SK-N-DZ (cell line): ENCODE measurements at regions not wholly inside any gene's neighbourhood (a gene's known extent, or its start where the extent isn't known, plus 50 kb on each side); places are given as distances from the start of the nearest gene placed in this dataset.

Experiments
- DNase-seq: peaks from one replicate; pipeline ENCODE4 v3.0.0-alpha.2; 2015; ENCODE audit warnings: low spot score

DNA sequence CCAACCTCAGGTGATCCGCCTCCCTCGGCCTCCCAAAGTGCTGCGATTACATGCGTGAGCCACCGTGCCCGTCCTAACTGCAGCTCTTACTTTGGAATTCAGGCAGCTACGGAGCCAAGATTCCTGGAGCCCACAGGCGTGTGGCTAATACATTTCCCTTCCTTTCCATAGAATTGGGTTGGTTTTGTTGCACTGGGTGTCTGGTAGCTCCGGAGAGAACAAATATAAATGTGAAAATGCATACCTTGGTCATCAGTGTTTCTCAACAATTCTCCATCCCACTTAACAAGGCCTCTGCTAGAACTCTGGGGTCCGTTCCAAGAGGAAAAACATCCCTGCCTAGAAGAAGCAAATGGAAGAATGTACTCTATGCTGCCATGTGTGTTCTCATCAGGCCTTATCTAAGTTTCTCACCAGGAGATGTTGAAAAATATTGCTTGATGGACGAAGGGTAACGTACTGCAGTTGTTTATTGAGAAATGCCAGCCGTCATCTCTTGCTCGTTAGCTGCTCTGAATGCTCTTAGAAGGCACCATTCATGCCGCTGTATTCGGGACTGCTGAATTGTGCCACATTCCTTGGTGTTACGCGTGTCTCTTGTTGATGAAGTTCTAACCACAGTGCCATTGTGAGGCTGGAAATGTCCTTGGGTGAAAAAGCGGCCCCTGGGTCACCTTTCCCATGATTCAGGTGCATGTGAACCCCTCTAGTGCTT is 50.5 kb upstream of the CD99 start:
- DNase-seq, result no peak

- DNase-seq, result no peak
Observed at GRCh38 chrX:2638279-2638678, 52.8 kb upstream of the CD99 start.

- no peak for DNase-seq
Observed at GRCh38 chrX:2635342-2635741, 55.8 kb upstream of the CD99 start.

GRCh38 chrX:2632533-2633504 is 58.3 kb upstream of the CD99 start:
- no peak for DNase-seq

GRCh38 chrX:2631743-2632532 is 59.2 kb upstream of the CD99 start:
- DNase-seq, result no peak

- peak; percentile 27 for DNase-seq
Observed at GRCh38 chrX:2630935-2631742, 60.0 kb upstream of the CD99 start.

- peak; percentile 41 for DNase-seq
Observed at GRCh38 chrX:2630008-2630934, 60.8 kb upstream of the CD99 start.

DNA sequence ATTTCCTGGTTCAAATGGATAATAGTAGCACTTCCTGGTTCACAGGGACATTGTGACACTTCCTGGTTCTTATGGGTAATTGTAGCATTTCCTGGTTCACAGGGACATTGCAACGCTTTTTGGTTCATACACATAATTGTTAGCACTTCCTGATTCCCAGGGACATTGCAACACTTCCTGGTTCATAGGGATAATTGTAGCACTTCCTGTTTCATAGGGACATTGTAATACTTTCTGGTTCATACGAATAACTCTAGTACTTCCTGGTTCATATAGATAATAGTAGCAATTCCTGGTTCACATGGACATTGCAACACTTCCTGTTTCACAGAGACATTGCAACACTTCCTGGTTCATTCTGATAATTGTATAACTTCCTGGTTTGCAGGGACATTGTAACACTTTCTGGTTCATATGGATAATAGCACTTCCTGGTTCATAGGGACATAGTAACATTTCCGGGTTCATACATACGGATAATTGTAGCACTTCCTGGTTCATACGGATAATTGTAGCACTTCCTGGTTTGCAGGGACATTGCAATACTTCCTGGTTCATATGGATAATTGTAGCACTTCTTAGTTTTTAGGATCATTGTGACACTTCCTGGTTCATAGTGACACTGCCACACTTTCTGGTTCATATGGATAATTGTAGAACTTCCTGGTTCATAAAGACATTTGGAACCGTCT is 61.6 kb upstream of the CD99 start:
- DNase-seq, result peak; percentile 7

DNA sequence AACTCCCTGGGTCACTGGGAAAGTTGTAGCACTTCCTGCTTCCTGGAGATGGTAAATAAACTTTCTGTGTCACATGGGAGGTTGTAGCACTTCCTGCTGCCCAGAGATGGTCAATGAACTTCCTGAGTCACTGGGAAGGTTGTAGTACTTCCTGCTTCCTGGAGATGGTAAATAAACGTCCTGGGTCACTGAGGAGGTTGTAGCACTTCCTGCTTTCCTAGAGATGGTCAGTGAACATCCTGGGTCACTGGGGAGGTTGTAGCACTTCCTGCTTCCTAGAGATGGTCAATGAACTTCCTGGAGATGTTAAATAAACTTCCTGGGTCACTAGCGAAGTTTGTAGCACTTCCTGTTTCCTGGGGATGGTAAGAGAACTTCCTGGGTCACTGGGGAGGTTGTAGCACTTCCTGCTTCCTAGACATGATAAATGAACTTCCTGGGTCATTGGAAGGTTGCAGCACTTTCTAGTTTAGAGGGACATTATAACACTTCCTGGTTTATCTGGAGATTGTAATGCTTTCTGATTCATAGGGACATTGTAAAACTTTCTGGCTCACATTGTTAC is 62.3 kb upstream of the CD99 start:
- DNase-seq, result no peak

GRCh38 chrX:2627272-2627867 is 63.7 kb upstream of the CD99 start:
- DNase-seq, result peak; percentile 23

GRCh38 chrX:2626750-2627149 is 64.3 kb upstream of the CD99 start:
- no peak for DNase-seq

GRCh38 chrX:2620576-2620975 is 70.5 kb upstream of the CD99 start:
- DNase-seq, result no peak

- no peak for DNase-seq
Observed at GRCh38 chrX:2618516-2618915, 72.6 kb upstream of the CD99 start.

- DNase-seq, result no peak
Observed at GRCh38 chrX:2614911-2615310, 76.2 kb upstream of the CD99 start.

GRCh38 chrX:2610246-2611170 is 80.6 kb upstream of the CD99 start:
- DNase-seq, result no peak

GRCh38 chrX:2609431-2610238 is 81.5 kb upstream of the CD99 start:
- DNase-seq, result no peak
